ENCODE measurements at regions not wholly inside any gene's neighbourhood (a gene's known extent, or its start where the extent isn't known, plus 50 kb on each side); places are given as distances from the start of the nearest gene placed in this dataset.

DNA sequence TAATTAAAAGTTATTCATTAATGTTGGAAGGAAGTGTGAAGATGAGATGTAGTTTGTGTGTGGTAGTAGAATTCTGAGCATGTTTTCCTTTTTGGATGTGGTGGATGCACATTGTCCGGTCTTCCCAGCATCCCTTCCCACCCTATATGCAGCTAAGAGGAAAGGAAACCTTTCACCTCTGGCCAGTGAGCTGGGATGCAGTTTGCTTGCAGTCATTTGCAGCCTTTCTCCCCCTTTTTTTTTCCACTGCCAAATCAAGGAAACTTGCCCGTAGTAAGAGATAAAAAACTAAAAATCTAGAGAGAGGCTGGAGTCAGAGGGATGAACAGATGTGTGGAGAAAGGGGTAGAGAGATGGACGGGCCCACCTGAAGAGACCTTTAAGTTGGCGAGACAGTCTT is 72.5 kb upstream of the SLC38A2 start:
- no peak for DNase-seq

DNA sequence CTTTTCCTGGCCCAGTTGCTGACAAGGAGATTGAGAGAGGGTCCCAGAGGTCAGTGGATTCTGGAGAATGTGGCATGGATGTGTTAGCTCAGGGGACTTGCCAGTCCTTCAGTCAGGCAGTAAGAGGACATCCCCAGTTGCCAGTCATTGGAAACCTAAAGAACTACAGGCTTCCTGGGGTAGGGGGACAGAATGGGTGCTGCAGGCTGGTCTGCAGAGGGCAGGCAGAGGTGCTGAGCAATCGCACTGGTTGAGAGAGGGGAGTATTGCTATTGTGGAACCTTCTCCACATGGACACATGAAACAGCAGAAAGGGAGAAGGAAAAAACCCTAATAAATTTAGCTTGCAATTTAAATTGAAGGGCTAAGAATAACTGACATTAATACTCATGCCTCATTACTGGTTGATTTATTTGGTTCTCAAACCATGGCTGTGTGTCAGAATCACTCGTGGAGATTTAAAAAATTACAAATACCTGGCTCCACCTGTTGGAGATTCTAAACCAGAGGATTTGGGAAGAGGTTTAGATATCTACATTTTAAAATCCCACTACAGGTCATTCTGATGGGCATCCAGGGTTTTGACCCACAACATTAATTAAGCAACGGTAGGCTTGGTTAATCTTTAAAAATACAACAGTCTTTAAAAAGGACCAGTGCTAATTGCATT is 71.2 kb upstream of the SLC38A2 start:
- no peak for DNase-seq

GRCh38 chr12:46442738-46443137 is 70.2 kb upstream of the SLC38A2 start:
- DNase-seq = no peak

DNA sequence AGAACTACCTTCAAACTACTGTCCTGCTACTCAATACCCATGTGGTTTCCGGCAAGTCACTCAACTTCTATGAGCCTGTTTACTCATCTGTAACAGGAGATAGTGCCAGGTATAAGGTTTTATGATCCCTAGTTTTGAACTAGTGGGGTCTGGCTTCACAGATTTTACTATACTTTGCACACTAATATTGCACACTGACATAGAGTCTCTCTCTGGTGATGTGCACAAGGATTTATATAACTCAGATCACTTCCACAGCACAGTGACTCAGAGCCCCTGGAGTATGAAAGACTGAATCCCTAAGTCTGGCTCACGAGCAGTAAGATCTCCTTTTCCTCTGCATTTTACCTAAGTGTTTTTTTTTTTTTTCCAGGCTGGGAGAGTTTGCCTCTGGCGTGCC is 69.7 kb upstream of the SLC38A2 start:
- DNase-seq = no peak

DNA sequence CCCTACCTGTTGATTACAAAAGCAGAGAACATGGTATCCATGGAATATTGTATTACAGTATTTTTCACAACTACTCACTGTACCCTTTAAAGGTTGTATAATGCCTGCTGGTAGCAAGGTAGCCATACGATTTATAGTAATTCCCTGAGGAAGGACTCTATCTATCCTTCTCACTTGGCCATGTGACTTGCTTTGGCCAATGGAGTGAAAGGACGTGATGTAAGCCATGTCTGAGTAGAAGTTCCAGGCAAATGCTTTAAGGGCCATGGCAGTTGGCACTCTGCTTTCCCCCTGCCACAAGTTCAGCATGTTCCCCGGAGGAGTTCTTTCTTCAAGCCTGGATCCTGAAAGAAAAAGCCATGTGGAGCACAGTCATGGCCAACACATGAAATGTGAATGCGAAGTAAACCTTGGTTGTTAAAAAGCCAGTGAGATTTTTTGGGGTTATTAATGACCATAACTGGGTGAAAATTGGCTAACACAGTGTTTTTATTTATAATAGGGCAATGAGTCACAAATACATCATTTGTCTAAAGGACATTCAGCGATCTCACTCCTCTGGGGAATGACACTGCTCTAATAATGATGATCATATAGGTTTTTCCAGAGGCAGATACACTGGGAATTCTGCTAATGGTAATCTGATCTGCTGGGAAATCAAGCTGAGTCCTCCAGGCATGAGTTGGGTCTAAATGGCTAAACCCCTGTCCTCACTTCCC is 67.4 kb upstream of the SLC38A2 start:
- no peak for DNase-seq

- no peak for DNase-seq
Measured at GRCh38 chr12:46438719-46439319, 66.2 kb upstream of the SLC38A2 start.

GRCh38 chr12:46438256-46438655 is 65.7 kb upstream of the SLC38A2 start:
- DNase-seq = no peak

- DNase-seq = no peak
Measured at GRCh38 chr12:46437469-46437868, 64.9 kb upstream of the SLC38A2 start.

GRCh38 chr12:46436747-46437146 is 64.2 kb upstream of the SLC38A2 start:
- DNase-seq = no peak

- no peak for DNase-seq
Measured at GRCh38 chr12:46435625-46436024, 63.1 kb upstream of the SLC38A2 start.

DNA sequence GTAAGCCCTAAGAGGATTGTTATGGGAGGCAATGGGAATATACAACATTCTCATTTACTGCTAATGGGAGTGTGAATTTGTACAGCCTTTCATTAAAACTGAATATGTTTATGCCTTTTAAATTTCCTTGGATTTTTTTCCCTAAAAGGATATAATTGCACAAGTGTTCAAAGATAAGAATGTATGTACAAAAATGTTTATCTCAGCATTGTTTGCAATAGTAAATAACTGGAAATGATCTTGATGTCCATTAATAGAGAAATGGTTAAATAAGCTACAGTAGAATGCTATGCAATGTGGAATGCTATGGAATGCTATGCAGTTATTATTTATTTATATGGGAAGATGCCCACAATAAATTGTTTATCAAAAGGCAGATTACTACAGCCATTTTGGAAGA is 62.5 kb upstream of the SLC38A2 start:
- DNase-seq = no peak

DNA sequence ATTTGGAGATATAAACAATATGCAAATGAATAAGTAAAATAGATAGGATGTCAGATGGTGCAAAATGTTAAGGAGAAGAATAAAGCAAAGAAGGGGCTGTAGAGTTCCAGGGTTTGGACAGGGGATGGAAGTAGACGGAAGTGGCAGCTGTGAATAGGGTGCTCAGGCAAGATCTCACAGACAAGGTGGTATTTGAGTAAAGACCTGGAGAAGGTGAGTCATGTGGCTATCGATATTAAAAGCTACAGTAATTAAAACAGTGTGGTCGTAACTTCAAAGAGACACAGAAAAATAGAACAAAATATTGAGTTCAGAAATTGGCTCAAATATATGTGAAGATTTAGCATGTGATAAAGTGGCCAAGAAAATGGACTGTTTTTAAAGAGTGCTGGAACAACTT is 61.3 kb upstream of the SLC38A2 start:
- DNase-seq = no peak

DNA sequence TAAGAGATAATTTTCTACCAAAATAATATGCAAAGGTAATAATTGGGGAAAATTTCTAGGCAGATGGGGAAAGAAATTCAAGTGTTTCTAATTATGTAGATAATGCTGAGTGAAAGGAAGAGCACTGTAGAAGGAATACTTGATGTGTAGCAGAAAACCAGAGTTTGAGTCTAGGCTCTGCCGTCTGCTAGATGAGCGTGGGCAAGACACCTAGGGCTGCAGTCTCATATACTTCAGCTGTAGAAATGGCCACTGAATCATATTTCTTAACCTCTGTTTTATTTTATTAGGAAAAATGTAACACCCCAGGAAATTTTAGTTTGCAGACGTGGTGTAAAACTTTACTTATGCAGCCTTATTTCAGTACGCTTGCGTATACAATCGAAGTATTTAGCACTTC is 59.8 kb upstream of the SLC38A2 start:
- no peak for DNase-seq

DNA sequence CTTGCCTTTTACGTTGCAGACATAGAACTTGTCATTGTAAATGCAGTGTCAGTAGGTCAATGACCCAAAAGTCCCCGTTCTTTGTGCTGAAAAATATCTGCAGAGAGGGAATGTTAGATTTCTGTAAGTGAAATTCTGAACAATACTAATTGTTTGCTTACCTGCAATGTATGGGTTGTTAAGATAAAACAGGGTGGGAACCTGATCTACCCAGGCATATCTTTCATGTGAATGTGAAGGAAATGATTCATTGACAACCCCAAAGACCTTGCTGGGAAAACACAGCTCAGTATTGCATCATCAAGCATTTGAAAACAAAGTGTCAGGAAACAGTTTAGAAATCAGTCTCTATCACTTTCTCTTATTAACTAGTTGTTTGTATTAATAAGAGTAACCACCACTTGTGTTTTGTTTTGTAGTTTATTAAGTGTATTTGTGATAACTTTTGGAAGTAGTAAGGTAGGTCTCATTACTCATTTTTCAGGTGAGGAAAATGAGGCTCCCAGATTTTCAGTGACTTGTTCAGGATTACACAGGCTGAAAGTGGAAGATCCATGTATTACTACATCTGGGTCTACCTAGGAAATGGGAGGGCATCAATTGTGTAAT is 57.9 kb upstream of the SLC38A2 start:
- DNase-seq = no peak

Measured in stimulated activated CD4-positive, alpha-beta T cell treated with anti-CD3 and anti-CD28 coated beads, Interleukin-4, amount 100 ng/mL, for 24 hours (primary cell).